Fibroblast of pulmonary artery (primary cell): ENCODE measurements at regions not wholly inside any gene's neighbourhood (a gene's known extent, or its start where the extent isn't known, plus 50 kb on each side); places are given as distances from the start of the nearest gene placed in this dataset.

Source experiments
- DNase-seq: peaks from one replicate; pipeline ENCODE4 v3.0.0-alpha.2; 2010; ENCODE audit warnings: low read depth
- H3K4me3 ChIP-seq: replicated peaks from 2 replicates; pipeline ENCODE4 v1.5.1; 2011; ENCODE audit warnings: low read depth, mild to moderate bottlenecking, control low read depth, low read length, moderate library complexity
- CTCF ChIP-seq: IDR thresholded peaks from 2 replicates; pipeline ENCODE4 v1.5.1; 2011; ENCODE audit warnings: mild to moderate bottlenecking, control low read depth, low read length, inconsistent platforms; ENCODE audit errors: missing control alignments

- no peak overlapping the region for H3K4me3 ChIP-seq
- TF ChIP-seq CTCF = no peak
- DNase-seq = no peak
These were observed 117.6 kb upstream of the MRI1 start for GRCh38 chr19:13646758-13647157.

DNA sequence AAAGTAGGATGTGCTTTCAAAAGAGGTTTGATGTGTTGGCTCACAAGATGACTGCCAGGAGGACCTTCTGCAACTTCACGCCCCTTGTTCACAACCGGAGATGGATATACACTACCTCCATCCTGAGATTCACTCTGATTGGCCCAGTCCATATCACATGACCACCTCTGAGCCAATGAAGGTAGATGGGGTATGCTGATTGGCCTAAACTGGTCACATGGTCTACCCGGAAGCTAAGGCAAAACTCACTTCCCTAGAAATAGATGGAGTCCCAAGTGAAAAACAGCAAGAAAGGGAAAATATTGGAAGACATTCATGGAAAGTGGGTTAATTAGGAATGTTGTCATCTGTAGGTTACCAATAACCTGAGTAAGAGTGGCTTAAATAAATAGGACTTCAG lies 119.7 kb upstream of the MRI1 start:
- no peak for TF ChIP-seq CTCF

GRCh38 chr19:13640611-13641010 lies 123.7 kb upstream of the MRI1 start:
- no peak for TF ChIP-seq CTCF
- H3K4me3 ChIP-seq = no peak overlapping the region
- no peak for DNase-seq

More for the DNA sequence above, 119.7 kb upstream of the MRI1 start:
- no peak overlapping the region for H3K4me3 ChIP-seq
- no peak for DNase-seq

GRCh38 chr19:13639342-13639929 lies 124.9 kb upstream of the MRI1 start:
- no peak for TF ChIP-seq CTCF
- H3K4me3 ChIP-seq = no peak overlapping the region
- DNase-seq = no peak

DNA sequence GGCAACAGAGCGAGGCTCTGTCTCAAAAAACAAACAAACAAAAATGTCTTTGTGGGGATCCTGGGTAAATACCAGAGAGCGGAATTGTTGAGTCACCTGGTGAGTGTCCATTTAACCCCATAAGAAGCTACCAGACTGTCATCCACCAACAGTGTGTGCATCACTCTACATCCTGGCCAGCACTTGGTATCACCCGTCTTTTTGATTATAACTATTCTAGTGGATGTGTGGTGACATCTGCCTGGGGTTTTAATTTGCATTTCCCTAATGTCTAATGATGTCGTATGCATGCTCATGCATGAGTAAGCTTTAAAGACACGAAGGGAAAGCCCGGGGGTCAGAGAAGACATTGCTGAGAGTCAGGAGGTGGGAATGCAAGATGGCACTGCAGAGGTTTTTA lies 126.7 kb upstream of the MRI1 start:
- no peak for TF ChIP-seq CTCF
- no peak for DNase-seq

GRCh38 chr19:13634658-13635057 lies 128.4 kb upstream of the CACNA1A start:
- TF ChIP-seq CTCF = no peak
- DNase-seq = no peak

More for the DNA sequence above, 126.7 kb upstream of the MRI1 start:
- no peak overlapping the region for H3K4me3 ChIP-seq

GRCh38 chr19:13633522-13633922 lies 127.2 kb upstream of the CACNA1A start:
- H3K4me3 ChIP-seq = no peak overlapping the region
- DNase-seq = no peak
- TF ChIP-seq CTCF = no peak

More at GRCh38 chr19:13634658-13635057, 128.4 kb upstream of the CACNA1A start:
- no peak overlapping the region for H3K4me3 ChIP-seq
